Ishikawa (cell line): ENCODE measurements at regions not wholly inside any gene's neighbourhood (a gene's known extent, or its start where the extent isn't known, plus 50 kb on each side); places are given as distances from the start of the nearest gene placed in this dataset.

ENCODE experiments used
- CEBPB ChIP-seq: IDR thresholded peaks from 2 replicates; pipeline ENCODE4 v1.6.1; 2012
- CREB1 ChIP-seq: IDR thresholded peaks from 2 replicates; pipeline ENCODE4 v1.6.1; 2012; ENCODE audit warnings: low read depth
- EGR1 ChIP-seq: IDR thresholded peaks from 2 replicates; pipeline ENCODE4 v1.6.1; 2012
- EP300 ChIP-seq: IDR thresholded peaks from 2 replicates; pipeline ENCODE4 v1.6.1; 2012; ENCODE audit warnings: borderline replicate concordance
- FOXM1 ChIP-seq: IDR thresholded peaks from 2 replicates; pipeline ENCODE4 v1.6.1; 2012; ENCODE audit warnings: low read depth, borderline replicate concordance
- MAX ChIP-seq: IDR thresholded peaks from 2 replicates; pipeline ENCODE4 v1.6.1; 2012
- NFIC ChIP-seq: IDR thresholded peaks from 2 replicates; pipeline ENCODE4 v1.6.1; 2012
- RAD21 ChIP-seq: IDR thresholded peaks from 2 replicates; pipeline ENCODE4 v1.6.1; 2012; ENCODE audit warnings: low read depth
- TAF1 ChIP-seq: IDR thresholded peaks from 2 replicates; pipeline ENCODE4 v1.6.1; 2012; ENCODE audit warnings: low read depth, mild to moderate bottlenecking
- TCF12 ChIP-seq: IDR thresholded peaks from 2 replicates; pipeline ENCODE4 v1.6.1; 2012; ENCODE audit warnings: low read depth
- TEAD4 ChIP-seq: IDR thresholded peaks from 2 replicates; pipeline ENCODE4 v1.6.1; 2012
- USF1 ChIP-seq: IDR thresholded peaks from 2 replicates; pipeline ENCODE4 v1.6.1; 2012
- YY1 ChIP-seq: IDR thresholded peaks from 2 replicates; pipeline ENCODE4 v1.6.1; 2012; ENCODE audit warnings: low read depth
- ZBTB7A ChIP-seq: IDR thresholded peaks from 2 replicates; pipeline ENCODE4 v1.6.1; 2012; ENCODE audit warnings: low read depth
- TF ChIP-seq, protein P1 (sequence below): IDR thresholded peaks from 2 replicates; pipeline ENCODE4 v1.6.1; 2012; ENCODE audit warnings: low read depth, mild to moderate bottlenecking

- TF ChIP-seq CREB1 (no peak), TEAD4 (no peak)
Observed at GRCh38 chr16:76964464-76965154, 226.4 kb upstream of the MON1B start.

- TF ChIP-seq CEBPB (no peak), CREB1 (no peak), ZBTB7A (no peak), NFIC (no peak), TAF1 (no peak), USF1 (no peak), RAD21 (no peak), FOXM1 (no peak), EP300 (no peak), MAX (no peak), YY1 (no peak), TEAD4 (no peak)
- TF ChIP-seq, protein P1, sequence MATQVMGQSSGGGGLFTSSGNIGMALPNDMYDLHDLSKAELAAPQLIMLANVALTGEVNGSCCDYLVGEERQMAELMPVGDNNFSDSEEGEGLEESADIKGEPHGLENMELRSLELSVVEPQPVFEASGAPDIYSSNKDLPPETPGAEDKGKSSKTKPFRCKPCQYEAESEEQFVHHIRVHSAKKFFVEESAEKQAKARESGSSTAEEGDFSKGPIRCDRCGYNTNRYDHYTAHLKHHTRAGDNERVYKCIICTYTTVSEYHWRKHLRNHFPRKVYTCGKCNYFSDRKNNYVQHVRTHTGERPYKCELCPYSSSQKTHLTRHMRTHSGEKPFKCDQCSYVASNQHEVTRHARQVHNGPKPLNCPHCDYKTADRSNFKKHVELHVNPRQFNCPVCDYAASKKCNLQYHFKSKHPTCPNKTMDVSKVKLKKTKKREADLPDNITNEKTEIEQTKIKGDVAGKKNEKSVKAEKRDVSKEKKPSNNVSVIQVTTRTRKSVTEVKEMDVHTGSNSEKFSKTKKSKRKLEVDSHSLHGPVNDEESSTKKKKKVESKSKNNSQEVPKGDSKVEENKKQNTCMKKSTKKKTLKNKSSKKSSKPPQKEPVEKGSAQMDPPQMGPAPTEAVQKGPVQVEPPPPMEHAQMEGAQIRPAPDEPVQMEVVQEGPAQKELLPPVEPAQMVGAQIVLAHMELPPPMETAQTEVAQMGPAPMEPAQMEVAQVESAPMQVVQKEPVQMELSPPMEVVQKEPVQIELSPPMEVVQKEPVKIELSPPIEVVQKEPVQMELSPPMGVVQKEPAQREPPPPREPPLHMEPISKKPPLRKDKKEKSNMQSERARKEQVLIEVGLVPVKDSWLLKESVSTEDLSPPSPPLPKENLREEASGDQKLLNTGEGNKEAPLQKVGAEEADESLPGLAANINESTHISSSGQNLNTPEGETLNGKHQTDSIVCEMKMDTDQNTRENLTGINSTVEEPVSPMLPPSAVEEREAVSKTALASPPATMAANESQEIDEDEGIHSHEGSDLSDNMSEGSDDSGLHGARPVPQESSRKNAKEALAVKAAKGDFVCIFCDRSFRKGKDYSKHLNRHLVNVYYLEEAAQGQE = no peak
Observed at GRCh38 chr16:76970087-76970744, 220.8 kb upstream of the MON1B start.

DNA sequence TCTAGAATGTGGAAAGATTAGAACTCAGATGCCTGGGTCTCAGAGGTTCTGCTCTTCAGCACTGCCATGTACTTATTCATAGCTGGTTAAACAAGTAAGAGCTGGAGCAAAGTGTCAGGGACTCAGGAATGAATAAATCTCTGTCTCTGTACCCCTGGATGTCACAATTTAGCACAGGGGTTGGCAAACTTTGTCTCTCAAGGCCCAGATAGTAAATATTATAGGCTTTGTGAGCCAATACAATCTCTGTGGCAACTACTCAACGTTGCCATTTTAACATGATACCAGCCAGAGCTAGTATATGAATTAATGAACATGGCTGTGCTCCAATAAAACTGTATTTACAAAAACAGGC is 220.3 kb upstream of the MON1B start:
- TF ChIP-seq TCF12 = no peak
- TF ChIP-seq, protein P1 = no peak
- no peak for TF ChIP-seq EGR1
- TF ChIP-seq TAF1 = no peak
- TF ChIP-seq CEBPB = no peak
- TF ChIP-seq MAX = no peak
- TF ChIP-seq EP300 = no peak
- no peak for TF ChIP-seq TEAD4
- no peak for TF ChIP-seq ZBTB7A
- no peak for TF ChIP-seq CREB1
- TF ChIP-seq NFIC = no peak
- no peak for TF ChIP-seq YY1
- no peak for TF ChIP-seq FOXM1
- TF ChIP-seq RAD21 = no peak
- TF ChIP-seq USF1 = no peak

GRCh38 chr16:76976101-76976500 is 214.9 kb upstream of the MON1B start:
- TF ChIP-seq, protein P1 = no peak
- TF ChIP-seq MAX (no peak), CEBPB (no peak), FOXM1 (no peak), TAF1 (no peak), EGR1 (no peak), EP300 (no peak), TEAD4 (no peak), ZBTB7A (no peak), YY1 (no peak), RAD21 (no peak), NFIC (no peak), USF1 (no peak), TCF12 (no peak), CREB1 (no peak)
